Activated CD8-positive, alpha-beta memory T cell treated with anti-CD3 and anti-CD28 coated beads for 48 hours (primary cell): ENCODE measurements at regions not wholly inside any gene's neighbourhood (a gene's known extent, or its start where the extent isn't known, plus 50 kb on each side); places are given as distances from the start of the nearest gene placed in this dataset.

Experiments used
- DNase-seq, 3 experiments: peaks; one replicate each; pipeline ENCODE4 v3.0.0-alpha.2; 2020; ENCODE audit warnings: low read depth in 2 of 3, low spot score in 2 of 3

DNA sequence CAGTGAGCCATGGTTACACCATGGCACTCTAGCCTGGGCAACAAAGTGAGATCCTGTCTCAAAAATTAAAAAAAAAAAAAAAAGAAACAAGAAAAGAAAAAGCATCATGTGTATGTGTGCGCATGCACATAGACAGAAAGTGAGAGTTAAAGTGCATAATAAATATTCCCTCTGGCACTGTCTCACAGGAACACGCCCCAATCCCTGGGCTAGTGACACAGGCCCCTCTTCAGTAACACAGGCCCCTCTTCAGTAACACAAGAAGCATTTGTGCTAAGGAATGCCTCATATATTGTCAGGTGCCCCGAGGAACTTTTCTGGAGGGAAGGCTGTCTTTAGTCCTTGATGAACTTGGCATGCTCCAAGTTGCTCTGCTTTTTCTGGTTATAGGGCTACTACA is 57.5 kb downstream of the RPL27A start:
- no peak for DNase-seq

- DNase-seq, result no peak
Observed at GRCh38 chr11:8744423-8744822, 61.8 kb downstream of the RPL27A start.

GRCh38 chr11:8745431-8746253 is 63.0 kb downstream of the RPL27A start:
- DNase-seq, result no peak

DNA sequence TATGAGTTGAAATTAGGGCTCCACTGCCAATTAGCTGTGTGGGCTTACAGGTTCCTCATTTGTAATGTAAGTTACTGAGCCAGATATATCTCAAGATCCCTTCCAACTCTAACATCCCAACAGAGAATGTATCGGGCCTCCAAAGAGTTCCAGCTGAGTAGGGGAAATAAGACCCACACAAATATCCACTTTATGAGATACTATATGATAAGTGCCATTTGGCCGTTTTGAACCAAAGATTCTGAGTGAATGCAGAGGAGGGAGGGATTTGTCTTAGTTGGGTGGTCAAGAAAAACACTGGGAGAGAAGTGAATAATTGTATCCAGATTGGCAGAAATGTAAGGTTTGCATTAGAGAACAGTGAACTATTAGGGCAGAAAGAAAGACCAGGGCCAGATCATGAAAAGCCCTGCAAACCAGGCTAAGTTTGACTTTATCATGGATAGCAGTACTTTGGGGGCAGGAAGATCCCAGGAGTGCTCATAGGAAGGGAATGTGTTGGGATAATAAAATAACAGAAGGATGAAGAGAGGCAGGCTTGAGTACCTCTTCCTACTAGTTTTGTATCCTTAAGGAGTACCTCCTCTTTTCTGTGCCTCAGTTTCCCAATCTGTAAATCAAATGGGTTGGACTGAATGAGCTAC is 63.9 kb downstream of the RPL27A start:
- no peak for DNase-seq

DNA sequence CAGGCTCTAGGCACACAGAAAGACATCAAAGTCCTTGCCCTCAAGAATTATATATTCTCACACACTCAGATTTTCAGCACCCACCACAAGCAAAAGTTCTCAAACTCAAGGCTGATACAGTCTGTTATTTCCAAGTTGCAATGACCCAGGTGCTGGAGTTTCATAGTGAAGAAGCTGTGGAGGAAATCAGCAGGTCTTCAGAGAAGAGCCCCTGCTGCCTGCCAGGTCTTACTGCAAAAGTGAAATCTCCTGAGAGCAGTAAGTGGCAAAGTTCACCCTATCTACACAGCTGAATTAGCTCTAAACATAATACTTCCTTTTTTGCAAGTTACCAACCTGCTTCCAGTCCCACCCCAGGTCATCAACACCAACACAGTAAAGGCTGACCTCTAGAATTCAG is 64.6 kb downstream of the RPL27A start:
- DNase-seq, result no peak

DNA sequence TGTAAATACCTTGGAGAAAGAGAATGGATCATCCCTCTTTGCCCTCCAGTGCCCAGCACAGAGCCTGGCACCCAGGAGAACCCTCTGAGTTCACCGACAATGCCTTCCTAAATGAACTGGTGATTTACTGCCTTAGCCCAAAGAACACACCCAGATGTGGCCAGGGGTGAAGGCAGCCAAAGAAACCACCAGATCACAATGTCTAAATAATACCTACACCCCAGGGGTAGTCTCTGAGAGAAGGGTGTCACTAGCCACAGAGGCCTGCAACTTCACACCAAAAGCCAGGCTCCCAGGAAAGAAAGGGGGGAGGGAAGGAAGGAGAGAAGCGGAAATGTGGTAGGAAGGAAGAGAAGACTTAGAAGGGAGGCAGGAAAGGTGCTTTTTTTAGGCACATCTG is 65.7 kb downstream of the RPL27A start:
- no peak for DNase-seq

GRCh38 chr11:8749202-8749601 is 66.6 kb downstream of the RPL27A start:
- no peak for DNase-seq

DNA sequence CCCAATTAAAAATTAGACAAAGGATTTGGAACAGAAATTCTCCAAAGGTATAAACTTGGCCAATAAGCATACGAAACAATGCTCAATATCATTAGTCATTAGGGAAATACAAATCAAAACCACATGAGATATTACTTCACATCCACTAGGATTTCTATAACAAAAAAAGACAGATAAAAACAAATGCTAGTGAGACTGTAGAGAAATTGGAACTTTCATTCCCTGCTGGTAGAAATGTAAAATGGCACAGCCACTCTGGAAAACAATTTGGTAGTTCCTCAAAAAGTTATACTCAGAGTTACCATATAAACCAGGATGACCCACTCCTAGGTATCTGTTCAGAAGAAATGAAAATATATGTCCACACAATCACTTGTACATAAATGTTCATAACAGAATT is 71.6 kb downstream of the RPL27A start:
- DNase-seq, result no peak

- DNase-seq, result no peak
Observed at GRCh38 chr11:8756201-8756600, 73.6 kb downstream of the RPL27A start.

DNA sequence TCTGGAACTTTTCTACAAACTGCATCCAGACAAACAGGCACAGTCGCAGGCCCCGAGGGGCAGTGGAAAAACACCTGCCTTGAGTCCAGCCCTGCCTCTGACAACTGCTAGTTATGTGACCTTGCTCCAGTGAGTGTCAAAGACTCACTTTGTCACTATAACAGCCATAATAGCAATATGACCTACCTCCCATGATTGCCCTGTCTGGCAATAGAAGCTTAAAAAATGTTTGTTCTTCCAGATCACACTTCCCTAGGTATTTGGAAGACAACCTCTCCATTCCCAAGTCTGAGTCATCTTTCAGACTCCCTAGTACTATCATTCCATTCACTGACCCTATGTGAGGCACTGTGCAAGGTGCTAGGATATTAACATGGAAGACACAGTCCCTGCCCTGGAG is 74.5 kb downstream of the RPL27A start:
- DNase-seq, result no peak

GRCh38 chr11:8757533-8757932 is 74.9 kb downstream of the RPL27A start:
- DNase-seq, result no peak

DNA sequence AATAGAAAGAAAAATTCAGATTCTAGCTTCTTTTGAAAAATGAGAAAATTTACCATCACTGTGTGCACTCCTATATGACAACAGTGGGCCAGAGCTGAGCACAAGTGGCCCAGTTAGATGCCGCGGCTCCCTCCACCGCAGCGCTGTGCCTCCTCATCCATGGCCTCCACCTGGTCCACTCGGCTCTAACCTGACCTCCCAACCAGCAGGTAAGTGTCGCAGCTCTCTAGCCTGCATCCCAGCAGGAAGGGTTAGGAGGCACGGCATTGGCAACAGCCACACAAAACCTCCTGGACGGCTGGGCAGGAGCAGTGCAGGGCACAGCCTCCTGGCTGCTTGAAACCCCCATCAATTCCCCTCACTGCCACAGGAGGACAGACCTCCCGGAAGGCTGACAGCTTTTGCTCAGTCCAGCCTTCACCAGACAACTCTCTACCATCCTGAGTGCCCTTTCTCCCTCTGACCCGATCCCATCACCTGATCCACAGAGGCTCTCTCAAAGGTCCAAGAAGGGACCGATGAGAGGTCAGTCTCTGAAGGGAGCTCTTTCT is 76.1 kb downstream of the RPL27A start:
- no peak for DNase-seq

DNA sequence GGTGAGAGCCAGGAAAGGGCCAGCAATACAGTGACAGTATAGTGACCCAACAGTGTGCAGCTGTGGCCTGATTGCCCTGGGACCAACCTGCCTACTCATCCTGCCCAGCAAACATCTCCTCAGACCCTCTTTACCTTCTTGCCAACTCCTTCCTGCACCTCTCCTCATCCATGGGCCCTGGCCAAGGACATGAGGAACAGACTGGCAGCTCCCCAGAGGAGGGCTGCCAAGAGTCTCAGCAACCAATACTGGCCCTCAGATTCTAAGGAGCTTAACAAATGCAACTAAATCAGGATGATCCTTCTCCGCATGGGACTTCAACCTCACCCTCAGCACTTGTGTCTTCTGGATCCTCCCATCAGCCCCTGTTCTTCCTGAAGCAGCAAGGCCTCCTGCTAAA is 77.0 kb downstream of the RPL27A start:
- DNase-seq, result no peak

DNA sequence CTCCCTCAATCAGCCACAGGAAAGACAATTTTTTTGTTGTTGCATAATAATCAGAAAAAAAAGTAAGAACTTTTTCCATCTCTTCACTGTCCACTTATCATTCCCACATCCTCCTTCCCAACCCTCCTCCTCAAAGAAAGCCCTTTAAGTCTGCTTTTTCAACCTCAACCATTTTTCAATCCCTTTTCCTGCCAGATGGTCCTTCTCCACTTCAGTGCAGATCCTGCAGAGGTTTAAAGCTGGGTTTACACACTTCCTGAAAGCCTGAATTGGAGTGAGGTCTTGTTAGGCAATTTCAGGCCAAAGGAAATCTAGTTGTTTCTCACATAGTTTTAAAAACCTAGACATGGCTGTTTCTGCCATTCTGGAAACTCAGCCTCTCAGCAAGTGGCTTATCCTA is 78.3 kb downstream of the RPL27A start:
- DNase-seq, result no peak

DNA sequence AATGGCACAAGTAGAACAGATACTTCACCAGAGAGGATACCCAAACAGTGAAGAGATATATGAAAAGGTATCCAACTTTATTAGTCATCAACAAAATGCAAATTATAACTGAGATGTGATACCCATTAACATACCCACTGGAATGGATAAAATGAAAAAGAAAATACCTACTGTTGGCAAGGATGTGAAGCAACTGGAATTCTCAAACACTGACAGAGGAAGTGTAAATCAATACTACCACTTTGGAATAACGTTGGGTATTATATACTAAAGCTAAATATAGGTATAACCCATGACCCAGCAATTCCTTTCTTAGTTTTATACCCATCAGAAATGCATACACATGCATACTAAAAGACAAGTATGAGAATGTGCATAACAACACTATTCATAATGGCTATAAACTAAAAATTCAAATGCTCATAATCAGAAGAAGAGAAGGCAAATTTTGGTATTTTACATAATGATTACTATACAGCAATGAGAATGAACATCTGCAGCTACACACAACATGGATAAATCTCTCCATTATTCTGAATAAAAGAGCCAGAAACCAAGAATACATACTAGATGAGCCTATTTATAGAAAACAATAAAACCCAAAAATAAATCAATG is 80.6 kb downstream of the RPL27A start:
- no peak for DNase-seq

- DNase-seq, result no peak
Observed at GRCh38 chr11:8765294-8765693, 82.7 kb downstream of the RPL27A start.

DNA sequence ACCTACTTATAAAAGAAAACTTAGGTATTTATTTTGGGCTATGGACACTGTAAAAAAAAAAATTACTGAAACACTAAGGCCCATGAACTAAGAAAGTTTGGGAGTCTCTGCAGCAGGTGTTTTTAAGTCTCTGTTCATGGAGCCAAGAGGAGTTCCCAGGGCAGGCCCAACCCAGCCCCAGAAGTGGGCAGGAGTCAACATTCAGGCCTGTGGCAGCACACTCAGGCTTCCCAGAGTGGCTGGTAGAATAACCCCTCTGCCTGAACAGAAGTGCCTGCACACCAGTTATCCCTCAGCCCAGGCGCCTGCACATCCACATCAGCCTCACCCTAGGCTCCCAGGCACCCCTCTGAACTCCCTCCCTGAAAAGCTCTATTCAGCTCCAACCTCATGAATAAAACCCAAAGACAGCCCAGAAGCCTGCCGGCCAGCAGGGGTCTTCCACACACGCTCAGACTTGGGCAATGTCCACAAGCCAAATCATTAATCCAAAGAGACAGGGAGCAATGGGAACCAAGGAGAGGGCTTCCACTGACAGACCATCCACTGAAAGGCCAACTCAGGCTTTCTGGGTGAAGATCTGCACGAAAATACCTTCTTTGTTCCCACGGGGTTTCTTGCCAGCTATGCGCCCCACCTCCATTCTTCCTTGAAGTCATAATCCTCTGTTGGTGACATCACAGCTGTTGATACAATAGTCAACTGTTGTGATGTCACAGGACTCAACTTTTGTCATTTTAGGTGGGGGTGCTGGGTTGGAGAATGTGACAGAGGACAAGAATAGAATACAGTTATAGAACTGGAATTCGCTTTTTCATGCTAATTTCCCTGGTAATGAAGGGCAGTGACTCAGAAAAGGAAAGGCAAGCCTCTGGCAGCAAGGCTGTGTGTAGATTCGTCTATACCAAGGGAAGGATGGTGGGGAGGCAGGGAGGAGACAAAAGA is 83.7 kb downstream of the RPL27A start:
- DNase-seq, result no peak

- DNase-seq, result no peak
Observed at GRCh38 chr11:8766988-8767374, 84.4 kb downstream of the RPL27A start.

DNA sequence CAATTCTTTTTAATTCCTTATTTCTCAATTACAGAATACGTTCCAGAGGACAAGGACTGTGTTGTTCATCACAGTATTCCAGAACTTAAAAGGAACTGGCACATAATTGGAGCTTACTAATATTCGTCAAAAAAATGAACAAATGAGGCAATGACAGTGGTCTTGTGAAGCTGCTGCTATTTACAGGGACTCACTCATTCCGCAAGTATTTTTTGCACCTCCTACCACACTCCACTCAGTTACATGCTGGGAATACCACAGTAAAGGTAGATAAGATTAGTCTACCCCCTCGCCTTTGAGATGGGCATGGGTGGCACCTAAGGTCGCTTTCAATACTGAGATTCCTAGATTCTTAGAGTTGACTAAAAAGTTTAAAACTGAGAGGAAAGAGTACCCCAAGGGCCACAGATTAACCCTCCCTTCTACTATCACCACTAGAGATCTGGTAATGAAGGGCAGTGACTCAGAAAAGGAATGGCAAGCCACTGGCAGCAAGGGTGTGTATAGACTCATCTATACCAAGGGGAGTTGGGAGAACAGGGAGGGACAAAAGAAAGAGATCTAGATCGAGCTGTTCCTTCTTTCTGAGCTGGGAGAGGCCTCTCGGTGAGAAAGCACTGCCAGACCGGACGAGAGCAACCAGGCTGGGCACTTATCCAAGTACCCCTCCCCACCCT is 85.0 kb downstream of the RPL27A start:
- DNase-seq, result no peak

GRCh38 chr11:8768625-8769333 is 86.2 kb downstream of the RPL27A start:
- no peak for DNase-seq
